PC-3 (cell line): ENCODE measurements at regions not wholly inside any gene's neighbourhood (a gene's known extent, or its start where the extent isn't known, plus 50 kb on each side); places are given as distances from the start of the nearest gene placed in this dataset.

Source experiments
- CTCF ChIP-seq: fragments of 300-600 bp; sonication (generic); conservative IDR thresholded peaks from 2 replicates; pipeline ENCODE4 v1.5.1; 2017; ENCODE audit warnings: antibody characterized with exemption, low read depth, mild to moderate bottlenecking, low read length
- EZH2 ChIP-seq: fragments of 300-600 bp; sonication (generic); IDR thresholded peaks from one replicate; pipeline ENCODE4 v1.6.1; 2017; ENCODE audit warnings: antibody characterized with exemption, mild to moderate bottlenecking, low read length; ENCODE audit not compliant: unreplicated experiment
- EZH2phosphoT487 ChIP-seq: fragments of 300-600 bp; sonication (generic); IDR thresholded peaks from 2 replicates; pipeline ENCODE4 v1.6.1; 2018; ENCODE audit warnings: mild to moderate bottlenecking, antibody characterized with exemption, low read length, borderline replicate concordance

DNA sequence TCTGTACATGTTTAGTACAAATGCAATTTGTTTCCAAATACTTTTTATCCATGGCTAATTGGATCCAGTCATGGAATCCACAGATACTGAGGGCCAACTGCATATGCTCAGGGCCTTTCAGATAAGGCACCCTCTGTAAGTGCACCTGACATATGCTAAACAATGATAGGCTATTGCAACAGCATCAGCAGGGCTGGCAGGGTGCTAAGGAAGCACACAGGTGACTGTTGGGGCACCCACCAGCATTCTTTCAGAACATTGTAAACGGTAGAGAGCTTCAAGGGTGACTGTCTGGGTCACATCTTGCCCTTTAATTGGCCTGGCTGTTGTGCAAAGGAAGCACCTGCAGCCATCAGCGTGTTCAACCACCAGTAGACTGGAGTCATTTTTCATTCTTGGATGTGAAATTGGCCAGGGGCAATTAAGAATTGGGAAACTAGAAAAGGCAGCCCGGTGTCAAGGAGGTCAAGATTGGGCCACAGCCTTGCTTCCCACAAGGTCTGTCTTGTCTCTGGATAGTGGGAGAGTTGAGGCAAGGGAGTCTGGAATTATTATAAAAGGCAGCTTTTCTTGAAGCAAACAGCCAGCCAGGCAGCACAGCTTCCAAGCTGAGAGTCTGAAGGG, 129.3 kb upstream of the RAI14 start:
- TF ChIP-seq EZH2 (no peak), CTCF (no peak), EZH2phosphoT487 (no peak)
